ENCODE measurements at regions not wholly inside any gene's neighbourhood (a gene's known extent, or its start where the extent isn't known, plus 50 kb on each side); places are given as distances from the start of the nearest gene placed in this dataset.

DNA sequence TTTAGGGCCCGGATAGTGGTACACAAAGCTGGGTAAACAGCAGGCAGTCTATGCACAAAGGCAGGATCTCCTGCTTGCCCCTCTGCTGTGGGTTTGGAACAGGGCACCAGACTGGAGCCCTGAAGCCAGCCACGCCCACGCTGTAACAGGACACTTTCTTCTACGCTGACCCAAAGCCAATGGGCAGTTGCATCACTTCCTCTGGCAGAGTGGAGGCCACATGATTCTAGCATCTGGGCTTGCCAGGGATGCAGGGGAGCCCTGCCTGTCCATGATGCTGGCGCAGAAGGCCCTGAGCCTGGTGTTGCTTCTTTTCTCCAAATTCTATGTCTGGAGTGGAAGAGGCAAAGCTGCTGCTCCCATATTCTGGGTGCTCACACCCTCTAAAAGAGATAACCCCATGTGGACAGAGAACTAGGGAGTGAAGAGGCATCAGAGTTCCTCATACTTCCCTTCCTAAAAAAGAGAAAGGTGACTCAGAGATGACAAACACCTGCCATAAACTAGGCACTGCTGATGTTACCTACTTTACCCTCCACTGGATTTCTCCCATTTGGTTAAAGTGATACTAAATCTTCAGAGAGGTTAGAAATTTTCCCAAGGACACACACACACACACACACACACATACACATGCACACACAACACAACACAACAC is 260.3 kb upstream of the KLF4 start:
- Histone ChIP-seq H3K36me3 (no peaks in the 10 kb centered on the region), H3K4me1 (peaks cover 0 to 34% (median 11%) of the 10 kb centered on the region in 4 donors), H3K27ac (peak overlapping the region; percentile 62 to 70 (median 68)), H3K4me3 (no peak overlapping the region), H3K27me3 (no peaks in the 10 kb centered on the region), H3K9me3 (no peaks in the 10 kb centered on the region)
- DNase-seq, result peak; percentile 87 to 92 (median 90)
- 10% methylated on average over 1 of the region's 5 CpGs for WGBS (ENCODE audit: insufficient coverage, low coverage, low lambda C conversion rate, missing lambda C conversion rate)
- TF ChIP-seq, protein P1, sequence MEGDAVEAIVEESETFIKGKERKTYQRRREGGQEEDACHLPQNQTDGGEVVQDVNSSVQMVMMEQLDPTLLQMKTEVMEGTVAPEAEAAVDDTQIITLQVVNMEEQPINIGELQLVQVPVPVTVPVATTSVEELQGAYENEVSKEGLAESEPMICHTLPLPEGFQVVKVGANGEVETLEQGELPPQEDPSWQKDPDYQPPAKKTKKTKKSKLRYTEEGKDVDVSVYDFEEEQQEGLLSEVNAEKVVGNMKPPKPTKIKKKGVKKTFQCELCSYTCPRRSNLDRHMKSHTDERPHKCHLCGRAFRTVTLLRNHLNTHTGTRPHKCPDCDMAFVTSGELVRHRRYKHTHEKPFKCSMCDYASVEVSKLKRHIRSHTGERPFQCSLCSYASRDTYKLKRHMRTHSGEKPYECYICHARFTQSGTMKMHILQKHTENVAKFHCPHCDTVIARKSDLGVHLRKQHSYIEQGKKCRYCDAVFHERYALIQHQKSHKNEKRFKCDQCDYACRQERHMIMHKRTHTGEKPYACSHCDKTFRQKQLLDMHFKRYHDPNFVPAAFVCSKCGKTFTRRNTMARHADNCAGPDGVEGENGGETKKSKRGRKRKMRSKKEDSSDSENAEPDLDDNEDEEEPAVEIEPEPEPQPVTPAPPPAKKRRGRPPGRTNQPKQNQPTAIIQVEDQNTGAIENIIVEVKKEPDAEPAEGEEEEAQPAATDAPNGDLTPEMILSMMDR (IDR thresholded peaks at IDR 0.05), result no peak
- peak; percentile 38 for TF ChIP-seq POLR2A (IDR thresholded peaks at IDR 0.05)
- peak; percentile 78 to 88 (median 86) for ATAC-seq
- intact Hi-C loops (cut with DNase I), result no loop called here

DNA sequence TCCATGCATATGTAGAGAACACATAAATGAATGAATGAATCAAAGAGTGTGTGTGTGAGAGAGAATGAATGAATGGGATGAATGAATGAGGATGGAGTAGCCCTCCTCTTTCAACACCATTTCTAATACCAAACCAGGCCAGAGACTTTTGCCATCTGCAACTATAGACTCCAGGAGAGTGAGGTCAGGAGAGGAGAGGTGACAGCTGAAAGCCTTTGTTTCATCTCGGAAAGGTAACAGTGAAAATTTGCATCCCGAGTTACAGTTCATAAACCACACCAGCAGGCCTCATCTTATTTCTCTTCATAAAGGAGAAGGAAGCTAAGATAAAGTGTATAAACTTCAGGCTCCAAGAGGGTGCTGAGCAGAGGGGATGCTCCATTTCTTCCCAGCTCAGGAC is 255.3 kb upstream of the KLF4 start:
- H3K27me3 ChIP-seq, result no peaks in the 10 kb centered on the region

DNA sequence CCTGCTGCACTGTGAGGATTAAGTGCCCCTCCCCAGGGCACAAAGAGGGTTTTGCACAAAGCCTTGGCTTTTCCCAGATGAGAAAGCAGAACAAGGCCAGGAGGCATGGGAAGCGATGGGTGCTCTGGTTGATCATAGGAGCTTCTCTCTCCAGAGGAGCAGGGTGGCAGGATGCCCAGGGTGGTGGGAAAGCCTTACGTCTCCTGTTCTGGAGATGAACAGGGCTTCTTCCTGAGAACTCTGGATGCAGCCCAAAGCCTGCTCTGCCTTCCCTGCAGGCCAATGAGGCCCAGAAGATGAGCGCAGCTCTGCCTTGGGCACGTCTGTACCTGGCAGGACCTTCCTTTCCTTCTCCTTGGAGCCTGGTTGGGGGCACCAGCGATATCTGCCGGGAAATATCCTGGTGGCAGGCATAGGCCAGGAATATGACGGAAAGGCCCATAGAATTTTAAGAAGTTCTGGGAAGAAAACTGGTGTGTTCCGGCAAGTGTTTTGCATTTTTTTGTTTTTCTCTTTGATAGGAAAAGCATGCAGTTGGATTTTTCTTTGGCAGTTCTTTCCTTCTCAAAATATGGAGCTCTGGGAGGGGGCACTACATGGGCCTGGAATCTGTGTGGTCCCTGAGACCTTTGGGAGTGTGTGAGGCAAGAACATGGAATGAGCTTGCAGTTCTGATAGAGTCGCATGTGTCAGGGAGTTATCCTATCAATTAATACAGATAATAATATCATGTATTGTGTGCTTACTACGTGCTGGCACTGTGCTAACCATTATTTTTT is 253.2 kb upstream of the KLF4 start:
- Histone ChIP-seq H3K27ac (no peak overlapping the region), H3K36me3 (no peaks in the 10 kb centered on the region), H3K9me3 (no peaks in the 10 kb centered on the region), H3K4me3 (no peak overlapping the region), H3K27me3 (no peaks in the 10 kb centered on the region), H3K4me1 (peaks cover 0 to 3% (median 0%) of the 10 kb centered on the region in 4 donors)
- ATAC-seq, result no peak
- WGBS (ENCODE audit: insufficient coverage, low coverage, low lambda C conversion rate, missing lambda C conversion rate), result 73% methylated on average over 5 of the region's 10 CpGs
- TF ChIP-seq POLR2A (IDR thresholded peaks at IDR 0.05), result no peak
- TF ChIP-seq, protein P1 (IDR thresholded peaks at IDR 0.05), result no peak
- DNase-seq, result no peak
- intact Hi-C loops (cut with DNase I), result no loop called here

More for the DNA sequence above, 255.3 kb upstream of the KLF4 start:
- no peak for DNase-seq
- H3K9me3 ChIP-seq, result no peaks in the 10 kb centered on the region
- peaks cover 0 to 8% (median 3%) of the 10 kb centered on the region in 4 donors for H3K4me1 ChIP-seq
- no peak for ATAC-seq
- intact Hi-C loops (cut with DNase I), result no loop called here
- 73% methylated on average over 2 of the region's 2 CpGs for WGBS (ENCODE audit: insufficient coverage, low coverage, low lambda C conversion rate, missing lambda C conversion rate)
- H3K4me3 ChIP-seq, result no peak overlapping the region
- no peak overlapping the region for H3K27ac ChIP-seq
- TF ChIP-seq POLR2A (IDR thresholded peaks at IDR 0.05), result no peak
- TF ChIP-seq, protein P1 (IDR thresholded peaks at IDR 0.05), result no peak
- H3K36me3 ChIP-seq, result no peaks in the 10 kb centered on the region

DNA sequence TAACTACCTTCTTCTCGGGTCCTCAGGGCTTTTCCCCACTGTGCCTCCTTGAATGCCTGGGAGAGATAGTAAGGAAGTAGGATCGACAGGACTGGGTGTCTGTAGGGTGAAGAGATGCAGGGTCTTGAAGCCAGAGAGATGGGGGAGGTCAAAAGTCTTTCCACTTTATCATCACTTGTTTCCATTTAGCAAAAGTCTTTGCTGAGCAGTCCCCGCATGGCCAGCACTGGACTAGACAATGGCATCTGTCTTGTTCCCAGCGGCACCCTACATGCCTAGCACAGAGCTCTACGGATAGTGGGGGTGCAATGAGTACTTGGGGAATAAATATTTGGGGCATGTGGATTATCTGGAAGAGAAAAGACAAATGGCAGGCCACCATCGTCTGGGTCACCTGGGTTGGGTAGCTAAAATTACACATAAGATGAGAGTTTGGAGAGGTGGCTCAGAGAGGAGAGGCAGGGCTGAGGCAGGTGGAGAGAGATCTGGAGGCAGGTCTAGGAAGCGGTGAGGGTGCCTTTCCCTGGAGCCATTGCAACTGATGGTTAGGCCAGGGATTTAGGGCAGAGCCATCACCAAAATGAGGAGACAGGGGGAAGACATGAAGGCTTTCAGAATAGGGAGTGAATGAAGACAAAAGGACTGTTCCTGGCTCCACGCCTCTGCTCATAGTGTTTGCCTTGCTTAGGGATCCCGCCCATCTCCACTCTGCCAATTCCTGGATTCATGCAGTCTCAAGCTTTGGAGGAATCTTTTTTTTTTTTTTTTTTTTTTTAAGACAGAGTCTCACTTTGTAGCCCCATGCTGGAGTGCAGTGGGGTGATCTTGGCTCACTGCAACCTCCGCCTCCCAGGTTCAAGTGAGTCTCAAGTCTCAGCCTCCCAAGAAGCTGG is 250.8 kb upstream of the KLF4 start:
- H3K27me3 ChIP-seq, result no peaks in the 10 kb centered on the region
- no peaks in the 10 kb centered on the region for H3K36me3 ChIP-seq
- peaks cover 0 to 7% (median 0%) of the 10 kb centered on the region in 4 donors for H3K4me1 ChIP-seq
- H3K4me3 ChIP-seq, result no peak overlapping the region
- DNase-seq (no peak), ATAC-seq (no peak)
- WGBS (ENCODE audit: insufficient coverage, low coverage, low lambda C conversion rate, missing lambda C conversion rate), result 84% methylated on average over 8 of the region's 10 CpGs
- intact Hi-C loops (cut with DNase I), result no loop called here
- H3K9me3 ChIP-seq, result no peaks in the 10 kb centered on the region
- no peak overlapping the region for H3K27ac ChIP-seq
- no peak for TF ChIP-seq POLR2A (IDR thresholded peaks at IDR 0.05)
- TF ChIP-seq, protein P1 (IDR thresholded peaks at IDR 0.05), result no peak

Data from right lobe of liver (tissue), 6 donors.